ENCODE measurements at regions not wholly inside any gene's neighbourhood (a gene's known extent, or its start where the extent isn't known, plus 50 kb on each side); places are given as distances from the start of the nearest gene placed in this dataset.
"Not testable (repeated sequence)": the region's sequence is repeated elsewhere in the genome, so short reads cannot be mapped to it uniquely, and the experiment has no call there.

- not testable (repeated sequence) for DNase-seq
Observed at GRCh38 chr1:117314951-117315350, 52.3 kb upstream of the MAN1A2 start.

GRCh38 chr1:117313555-117313954 is 53.7 kb upstream of the MAN1A2 start:
- DNase-seq, result no peak

GRCh38 chr1:117312453-117313138 is 54.7 kb upstream of the MAN1A2 start:
- DNase-seq, result peak; percentile 21 to 35

GRCh38 chr1:117308311-117308916 is 58.8 kb upstream of the MAN1A2 start:
- no peak for DNase-seq

- DNase-seq, result no peak
Observed at GRCh38 chr1:117301901-117302300, 65.3 kb upstream of the MAN1A2 start.

GRCh38 chr1:117300183-117300582 is 67.1 kb upstream of the MAN1A2 start:
- not testable (repeated sequence) for DNase-seq

GRCh38 chr1:117295001-117295400 is 72.2 kb upstream of the MAN1A2 start:
- DNase-seq, result no peak

- no peak for DNase-seq
Observed at GRCh38 chr1:117290890-117291289, 76.4 kb upstream of the MAN1A2 start.

GRCh38 chr1:117289316-117289870 is 77.9 kb upstream of the MAN1A2 start:
- DNase-seq, result no peak

- DNase-seq, result no peak
Observed at GRCh38 chr1:117286562-117286961, 75.8 kb upstream of the VTCN1 start.

- no peak for DNase-seq
Observed at GRCh38 chr1:117286145-117286544, 75.4 kb upstream of the VTCN1 start.

- peak; percentile 2 to 35 for DNase-seq
Observed at GRCh38 chr1:117284399-117285215, 73.9 kb upstream of the VTCN1 start.

GRCh38 chr1:117278531-117278930 is 67.8 kb upstream of the VTCN1 start:
- DNase-seq, result no peak

- no peak for DNase-seq
Observed at GRCh38 chr1:117275055-117275454, 64.3 kb upstream of the VTCN1 start.

- no peak for DNase-seq
Observed at GRCh38 chr1:117271959-117272358, 61.2 kb upstream of the VTCN1 start.

GRCh38 chr1:117271129-117271528 is 60.4 kb upstream of the VTCN1 start:
- no peak for DNase-seq

GRCh38 chr1:117270679-117271078 is 60.0 kb upstream of the VTCN1 start:
- no peak for DNase-seq

GRCh38 chr1:117268535-117269455 is 58.1 kb upstream of the VTCN1 start:
- no peak for DNase-seq

GRCh38 chr1:117267232-117267774 is 56.6 kb upstream of the VTCN1 start:
- DNase-seq, result no peak

GRCh38 chr1:117262976-117263375 is 52.2 kb upstream of the VTCN1 start:
- DNase-seq, result no peak

GRCh38 chr1:117261424-117261785 is 50.7 kb upstream of the VTCN1 start:
- no peak for DNase-seq

- no peak for DNase-seq
Observed at GRCh38 chr1:117260761-117261423, 50.2 kb upstream of the VTCN1 start.

Data from AML-193 (cell line).